Small intestine (tissue), 7 donors: ENCODE measurements at regions not wholly inside any gene's neighbourhood (a gene's known extent, or its start where the extent isn't known, plus 50 kb on each side); places are given as distances from the start of the nearest gene placed in this dataset.

Source experiments
- DNase-seq, 2 donors: peaks; one replicate each; pipeline versions ENCODE4 v3.0.0 to v3.0.0-alpha.2; 2013
- FAIRE-seq: peaks from 2 replicates; lab custom pipeline; 2012; peaks lifted over from hg19 to GRCh38; lab: Jason Lieb, UNC
- H3K27ac ChIP-seq, 3 donors: one replicate each; pipeline ENCODE4 v1.5.1; 2013; ENCODE audit warnings: low read length in 2 of 3, mild to moderate bottlenecking in 2 of 3, control low read depth in 1 of 3, inconsistent platforms in 1 of 3, low read depth in 1 of 3, moderate library complexity in 1 of 3
- H3K27me3 ChIP-seq, 3 donors: one replicate each; pipeline ENCODE4 v1.6.1; 2013; ENCODE audit warnings: low read length in 3 of 3, inconsistent platforms in 1 of 3; ENCODE audit not compliant: control insufficient read depth in 3 of 3, insufficient read depth in 3 of 3
- H3K36me3 ChIP-seq, 3 donors: one replicate each; pipeline ENCODE4 v1.6.1; 2013; ENCODE audit warnings: low read length in 3 of 3, inconsistent platforms in 1 of 3, low read depth in 1 of 3, mild to moderate bottlenecking in 1 of 3, moderate library complexity in 1 of 3; ENCODE audit not compliant: control insufficient read depth in 3 of 3, insufficient read depth in 2 of 3
- H3K4me1 ChIP-seq, 3 donors: one replicate each; pipeline ENCODE4 v1.6.1; 2013; ENCODE audit warnings: low read length in 2 of 3, inconsistent platforms in 1 of 3, low read depth in 1 of 3, mild to moderate bottlenecking in 1 of 3, moderate library complexity in 1 of 3; ENCODE audit not compliant: control insufficient read depth in 3 of 3, insufficient read depth in 2 of 3
- H3K4me3 ChIP-seq, 3 donors: one replicate each; pipeline ENCODE4 v1.5.1; 2013; ENCODE audit warnings: low read length in 3 of 3, control low read depth in 1 of 3, inconsistent platforms in 1 of 3, low read depth in 1 of 3, mild to moderate bottlenecking in 1 of 3, moderate library complexity in 1 of 3
- H3K9me3 ChIP-seq, 2 donors: one replicate each; pipeline ENCODE4 v1.6.1; 2013; ENCODE audit warnings: low read depth in 1 of 2, low read length in 1 of 2; ENCODE audit not compliant: control insufficient read depth in 2 of 2, insufficient read depth in 1 of 2
- whole genome bisulfite sequencing, 3 donors: extraction: QIAGEN DNeasy Blood & Tissue Kit; methylation state at CpG; one replicate each; pipeline ENCODE4 v1.1.7; 2013; 5-methylcytosine and 5-hydroxymethylcytosine counted together
- donor health status: healthy with polysubstance abuse.
- donor health status: control.
- donor health status: control.
- donor health status: Bipolar disorder and iron deficiency.
- donor health status: healthy.

DNA sequence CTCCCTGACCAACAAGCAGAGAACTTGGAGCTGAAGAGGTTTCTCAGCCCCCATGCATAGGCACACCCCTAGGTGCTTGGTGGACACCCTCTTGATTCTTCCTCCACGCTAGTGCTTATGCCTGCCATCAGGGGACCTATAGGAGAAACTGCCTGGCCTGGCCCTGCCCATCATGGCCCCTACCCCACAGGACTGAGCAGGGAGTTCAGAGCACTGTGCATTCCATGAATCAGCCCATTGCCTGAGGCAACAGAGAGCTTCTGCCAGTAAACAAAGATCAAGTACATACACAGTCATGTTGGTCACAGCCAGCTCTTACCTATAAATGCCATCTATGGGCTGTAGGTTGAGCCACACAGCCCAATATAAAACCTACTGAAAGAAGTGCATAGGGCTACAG lies 99.1 kb upstream of the EDNRA start:
- no peaks in the 10 kb centered on the region for H3K4me1 ChIP-seq
- no peaks in the 10 kb centered on the region for H3K27me3 ChIP-seq
- peaks cover 0 to 4% of the 10 kb centered on the region in 2 donors for H3K9me3 ChIP-seq
- no peaks in the 10 kb centered on the region for H3K36me3 ChIP-seq
- WGBS, 3 donors = 70 to 94% (median 82%) methylated on average over 1 of the region's 1 CpG
- H3K27ac ChIP-seq = no peak overlapping the region
- DNase-seq (no peak), FAIRE-seq (no peak)
- no peak overlapping the region for H3K4me3 ChIP-seq

DNA sequence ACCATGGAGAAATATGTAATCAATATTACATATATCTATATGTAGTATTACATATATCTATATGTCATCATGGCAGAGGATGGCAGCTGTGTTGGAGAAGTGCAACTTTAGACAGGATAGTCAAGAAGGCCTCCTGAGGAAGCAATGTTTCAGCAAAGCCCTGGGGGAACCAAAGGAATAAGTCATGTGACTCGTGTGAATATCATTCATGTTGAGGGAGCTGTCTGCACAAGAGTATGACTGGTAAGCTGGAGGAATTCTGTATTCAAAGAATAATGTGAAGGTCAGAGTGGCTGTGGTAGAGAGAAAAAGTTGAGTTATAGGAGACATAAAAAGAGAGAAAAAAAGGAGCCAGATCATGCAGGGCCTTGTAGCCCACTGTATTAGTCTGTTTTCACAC lies 92.9 kb upstream of the EDNRA start:
- FAIRE-seq (no peak), DNase-seq (no peak)
- no peak overlapping the region for H3K27ac ChIP-seq
- no peaks in the 10 kb centered on the region for H3K36me3 ChIP-seq
- H3K4me1 ChIP-seq = no peaks in the 10 kb centered on the region
- no peaks in the 10 kb centered on the region for H3K9me3 ChIP-seq
- H3K4me3 ChIP-seq = no peak overlapping the region
- WGBS, 3 donors = 67 to 75% (median 69%) methylated on average over 1 of the region's 1 CpG
- no peaks in the 10 kb centered on the region for H3K27me3 ChIP-seq

DNA sequence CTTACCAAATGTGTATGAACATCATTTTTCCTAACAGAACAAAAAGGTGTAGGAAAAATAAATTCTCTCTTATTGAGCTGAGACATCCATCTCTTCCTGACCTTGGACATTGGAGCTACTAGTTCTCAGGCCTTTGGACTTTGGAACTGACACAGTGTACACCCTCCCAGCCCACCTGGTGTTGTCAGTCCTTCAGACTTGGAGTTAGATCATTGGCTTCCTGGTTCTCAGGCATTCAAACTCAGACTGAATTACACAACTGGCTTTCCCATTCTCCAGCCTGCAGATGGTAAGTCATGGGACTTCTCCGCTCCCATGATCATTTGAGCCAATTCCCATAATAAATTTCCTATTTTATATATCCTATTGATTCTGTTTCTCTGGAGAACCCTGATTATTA lies 84.8 kb upstream of the EDNRA start:
- Histone ChIP-seq H3K9me3 (no peaks in the 10 kb centered on the region), H3K27ac (no peak overlapping the region), H3K36me3 (no peaks in the 10 kb centered on the region), H3K4me1 (no peaks in the 10 kb centered on the region), H3K27me3 (no peaks in the 10 kb centered on the region), H3K4me3 (no peak overlapping the region)
- 0 to 58% (median 20%) methylated on average over 1 of the region's 1 CpG for WGBS, 3 donors
- FAIRE-seq (no peak), DNase-seq (peak in 1 of 2 donors; percentile 5)

DNA sequence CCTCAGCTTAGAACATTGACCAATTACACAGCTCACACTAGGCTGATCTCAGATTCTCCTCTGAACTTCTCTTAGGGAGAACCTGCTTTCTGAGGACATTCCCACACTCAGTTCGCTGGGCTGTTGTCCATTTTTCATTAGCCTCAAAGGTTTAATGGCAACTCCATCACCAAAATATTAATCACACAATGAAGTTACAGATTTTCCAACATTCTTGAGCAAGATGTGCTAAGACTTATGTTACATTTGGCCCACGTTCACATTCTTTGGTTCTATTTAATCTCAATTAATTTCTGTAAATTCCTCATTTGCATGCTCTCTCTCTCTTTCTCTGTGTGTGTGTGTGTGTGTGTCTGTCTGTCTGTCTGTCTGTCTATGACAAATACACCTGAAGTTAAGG lies 82.3 kb upstream of the EDNRA start:
- H3K4me1 ChIP-seq = no peaks in the 10 kb centered on the region
- no peaks in the 10 kb centered on the region for H3K27me3 ChIP-seq
- H3K9me3 ChIP-seq = no peaks in the 10 kb centered on the region
- no peak for FAIRE-seq
- WGBS, 3 donors = 62 to 68% (median 64%) methylated on average over 2 of the region's 2 CpGs
- no peak overlapping the region for H3K4me3 ChIP-seq
- H3K27ac ChIP-seq = no peak overlapping the region
- H3K36me3 ChIP-seq = no peaks in the 10 kb centered on the region
- no peak for DNase-seq

DNA sequence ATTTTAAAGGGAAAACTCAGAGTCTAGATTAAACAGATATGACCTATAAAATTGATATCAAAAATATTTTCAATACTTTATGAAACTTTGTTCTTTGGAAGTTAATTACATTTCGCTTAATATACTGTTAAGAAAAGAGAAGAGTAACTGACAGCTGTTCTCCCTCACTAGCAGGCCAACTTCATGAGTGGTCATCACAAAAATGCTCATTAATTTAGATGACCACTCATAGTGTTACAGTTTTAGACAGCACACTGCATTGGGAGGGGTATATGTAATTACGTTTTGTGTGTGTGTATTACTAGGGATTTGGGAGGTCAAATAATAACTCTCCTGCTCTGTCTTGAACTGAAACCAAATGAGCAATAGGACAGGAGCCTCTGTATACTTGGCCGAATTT lies 80.2 kb upstream of the EDNRA start:
- DNase-seq (no peak), FAIRE-seq (no peak)
- Histone ChIP-seq H3K27me3 (no peaks in the 10 kb centered on the region), H3K4me1 (no peaks in the 10 kb centered on the region), H3K9me3 (no peaks in the 10 kb centered on the region), H3K27ac (no peak overlapping the region), H3K4me3 (no peak overlapping the region), H3K36me3 (no peaks in the 10 kb centered on the region)
- 72 to 85% (median 76%) methylated on average over 3 of the region's 3 CpGs for WGBS, 3 donors

DNA sequence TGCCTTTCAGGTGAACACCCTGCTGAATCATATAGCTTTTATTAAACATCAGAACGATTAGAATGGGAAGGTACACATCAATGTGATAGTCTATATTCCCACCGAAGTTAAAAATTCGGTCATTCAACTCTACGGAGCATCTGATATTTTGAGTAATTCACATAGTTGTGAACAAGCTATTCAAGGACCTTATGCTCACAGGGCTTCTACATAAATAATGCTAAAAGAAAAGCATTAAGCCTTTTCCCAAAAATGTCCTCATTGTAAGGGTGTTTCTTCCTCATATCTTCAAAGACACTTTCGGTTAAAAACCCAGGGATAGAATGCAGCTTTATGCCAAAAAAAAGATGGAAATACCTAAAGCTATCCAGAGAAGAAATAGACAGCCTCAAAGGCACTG lies 79.7 kb upstream of the EDNRA start:
- H3K4me1 ChIP-seq = no peaks in the 10 kb centered on the region
- 62 to 81% (median 70%) methylated on average over 5 of the region's 5 CpGs for WGBS, 3 donors
- no peaks in the 10 kb centered on the region for H3K27me3 ChIP-seq
- H3K27ac ChIP-seq = no peak overlapping the region
- DNase-seq (no peak), FAIRE-seq (no peak)
- no peaks in the 10 kb centered on the region for H3K9me3 ChIP-seq
- H3K4me3 ChIP-seq = no peak overlapping the region
- no peaks in the 10 kb centered on the region for H3K36me3 ChIP-seq

DNA sequence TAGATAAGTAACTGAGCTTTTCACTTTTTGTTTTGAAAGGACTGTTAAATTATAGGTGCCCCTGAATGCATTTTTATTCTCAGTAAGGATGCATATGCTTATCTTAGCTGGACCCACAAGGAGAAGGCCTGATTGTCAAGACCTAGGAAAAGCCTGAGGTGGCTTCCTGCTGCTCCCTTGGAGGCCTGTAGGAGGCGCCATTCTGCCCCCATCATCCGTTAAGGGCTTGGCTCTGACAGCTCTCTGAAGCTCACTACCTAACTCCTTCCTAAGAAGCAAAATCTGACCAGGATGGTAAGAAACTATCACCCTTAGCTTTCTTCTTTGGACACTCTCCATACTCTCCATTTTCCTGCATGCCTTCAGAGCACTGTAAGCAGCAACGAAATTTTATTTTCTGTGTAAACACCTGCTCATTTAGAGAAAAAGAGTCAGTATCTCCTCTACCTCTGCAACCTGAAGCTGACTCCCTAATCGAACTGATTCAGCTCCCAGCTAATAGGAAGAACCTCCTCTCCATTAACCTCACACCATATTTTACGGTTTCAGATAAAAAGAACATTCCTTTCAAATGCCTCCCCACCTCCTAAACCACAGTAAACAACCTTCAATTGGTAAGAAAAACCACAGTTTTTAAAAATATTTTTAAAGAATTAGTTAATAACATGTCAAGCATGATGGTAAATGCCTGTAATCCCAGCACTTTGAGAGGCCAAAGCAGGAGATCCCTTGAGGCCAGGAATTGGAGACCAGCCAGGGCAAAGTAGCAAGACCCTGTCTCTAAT lies 73.4 kb upstream of the EDNRA start:
- WGBS, 3 donors = 24 to 42% (median 26%) methylated on average over 5 of the region's 5 CpGs
- H3K4me1 ChIP-seq = no peaks in the 10 kb centered on the region

DNA sequence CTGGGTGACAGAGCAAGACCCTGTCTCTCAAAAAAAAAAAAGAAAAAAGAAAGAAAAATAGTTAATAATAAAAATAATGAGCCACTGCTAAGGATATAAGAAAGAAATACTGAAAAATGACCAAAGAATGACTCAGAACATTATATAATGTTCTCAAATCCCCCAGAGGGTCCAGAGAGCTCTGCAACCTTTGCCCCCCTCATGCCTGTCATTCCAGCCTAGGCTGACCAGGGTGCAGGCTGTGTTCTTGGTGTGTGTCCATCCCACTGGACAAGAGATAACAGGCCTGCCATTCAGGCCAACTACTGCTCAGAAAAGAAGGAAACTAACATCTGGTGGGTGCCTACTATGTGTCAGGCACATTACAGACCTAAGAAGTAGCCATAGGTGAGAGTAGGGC lies 72.7 kb upstream of the EDNRA start:
- Histone ChIP-seq H3K9me3 (no peaks in the 10 kb centered on the region), H3K4me1 (no peaks in the 10 kb centered on the region), H3K4me3 (no peak overlapping the region), H3K36me3 (no peaks in the 10 kb centered on the region), H3K27ac (no peak overlapping the region), H3K27me3 (no peaks in the 10 kb centered on the region)
- FAIRE-seq (no peak), DNase-seq (no peak)

More for the DNA sequence above, 73.4 kb upstream of the EDNRA start:
- H3K27me3 ChIP-seq = no peaks in the 10 kb centered on the region
- FAIRE-seq = no peak
- H3K4me3 ChIP-seq = no peak overlapping the region
- no peaks in the 10 kb centered on the region for H3K9me3 ChIP-seq
- no peak for DNase-seq
- H3K36me3 ChIP-seq = no peaks in the 10 kb centered on the region
- no peak overlapping the region for H3K27ac ChIP-seq

DNA sequence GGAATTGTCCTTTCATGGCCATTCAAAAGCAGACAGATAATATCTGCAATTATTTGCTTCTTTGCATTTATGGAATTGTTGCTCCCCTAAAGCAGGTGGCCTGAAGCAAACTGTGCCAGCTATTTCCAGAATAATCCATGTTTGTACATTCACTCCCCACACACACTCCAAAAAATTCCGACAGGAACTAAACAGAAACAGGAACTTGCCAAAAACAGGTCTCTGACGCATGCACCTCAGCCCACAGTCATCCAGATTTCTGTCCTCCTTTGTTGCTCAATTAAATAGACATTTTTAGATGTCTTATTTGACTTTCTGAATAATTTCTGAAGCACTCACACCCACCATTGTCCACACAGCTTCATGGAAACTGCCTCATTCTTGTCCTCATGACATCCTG lies 71.5 kb upstream of the EDNRA start:
- Histone ChIP-seq H3K4me3 (no peak overlapping the region), H3K27me3 (no peaks in the 10 kb centered on the region), H3K36me3 (no peaks in the 10 kb centered on the region), H3K4me1 (no peaks in the 10 kb centered on the region), H3K27ac (no peak overlapping the region), H3K9me3 (no peaks in the 10 kb centered on the region)
- 72 to 80% (median 75%) methylated on average over 2 of the region's 2 CpGs for WGBS, 3 donors
- DNase-seq (no peak), FAIRE-seq (no peak)
